IPS-NIHi7 (cell line): ENCODE measurements at regions not wholly inside any gene's neighbourhood (a gene's known extent, or its start where the extent isn't known, plus 50 kb on each side); places are given as distances from the start of the nearest gene placed in this dataset.
"Not testable (repeated sequence)": the region's sequence is repeated elsewhere in the genome, so short reads cannot be mapped to it uniquely, and the experiment has no call there.

Source experiments
- DNase-seq: peaks from one replicate; pipeline ENCODE4 v3.0.0; 2012; ENCODE audit warnings: mixed read lengths; ENCODE audit errors: extremely low spot score

DNA sequence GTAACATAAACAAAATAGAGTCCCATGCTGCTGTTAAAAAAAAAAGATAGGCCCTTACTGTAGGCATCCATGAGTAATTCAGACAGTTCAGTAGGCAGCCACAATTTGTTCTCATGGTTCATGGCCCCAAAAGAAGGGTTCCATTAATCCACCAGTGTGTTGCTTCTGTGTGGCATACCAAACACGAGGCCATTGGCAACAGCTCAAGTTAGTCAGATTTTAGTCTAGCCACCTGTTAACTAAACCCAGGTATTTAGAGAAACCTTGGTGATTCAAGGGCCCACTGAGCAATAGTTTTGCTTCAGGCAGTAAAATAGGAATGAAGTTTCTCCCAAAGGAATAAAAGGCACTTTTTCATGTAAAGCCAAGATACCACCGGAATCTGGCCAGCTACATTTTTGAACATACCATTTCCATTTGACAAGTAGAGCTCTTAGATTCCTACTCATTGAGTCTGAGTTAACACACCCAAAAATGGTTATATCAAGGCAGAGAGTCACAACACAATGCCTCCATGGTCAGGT, 80.1 kb upstream of the SRD5A2 start:
- no peak for DNase-seq

DNA sequence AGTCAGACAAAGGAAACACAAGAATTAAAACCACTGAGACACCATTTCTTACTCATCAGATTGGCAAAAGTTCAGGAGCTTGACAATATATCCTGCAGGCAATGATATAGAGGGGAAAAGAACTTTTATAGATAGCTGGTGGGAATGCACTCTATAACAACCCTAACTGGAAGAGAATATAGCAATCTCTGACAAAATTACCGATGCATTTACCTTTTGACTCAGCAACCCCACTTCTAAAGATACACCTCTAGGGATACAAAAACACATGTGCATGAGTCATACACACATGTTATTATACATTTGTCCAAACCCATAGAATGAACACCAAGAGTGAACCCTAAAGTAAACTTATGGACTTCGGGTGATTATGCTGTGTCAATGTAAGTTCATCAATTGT, 79.4 kb upstream of the SRD5A2 start:
- no peak for DNase-seq

DNA sequence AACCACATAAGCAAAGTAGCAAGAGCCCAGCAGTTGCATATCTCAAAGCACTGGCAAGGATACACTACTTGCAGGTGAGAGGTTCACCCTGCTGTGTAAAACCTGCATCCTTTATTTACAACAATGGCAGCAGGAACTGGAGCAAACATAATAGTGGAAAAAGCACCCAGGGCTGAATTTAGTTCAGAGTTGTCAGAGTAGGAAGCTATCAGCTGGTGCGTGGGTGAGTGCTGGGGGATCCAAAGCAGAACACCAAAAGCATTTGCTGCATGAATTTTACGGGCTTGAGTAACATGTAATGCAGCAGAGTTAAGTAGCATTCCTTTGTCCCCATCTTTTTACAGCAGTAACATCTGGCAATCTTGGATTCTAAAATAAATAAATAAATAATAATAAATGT, 73.5 kb upstream of the SRD5A2 start:
- DNase-seq: no peak

DNA sequence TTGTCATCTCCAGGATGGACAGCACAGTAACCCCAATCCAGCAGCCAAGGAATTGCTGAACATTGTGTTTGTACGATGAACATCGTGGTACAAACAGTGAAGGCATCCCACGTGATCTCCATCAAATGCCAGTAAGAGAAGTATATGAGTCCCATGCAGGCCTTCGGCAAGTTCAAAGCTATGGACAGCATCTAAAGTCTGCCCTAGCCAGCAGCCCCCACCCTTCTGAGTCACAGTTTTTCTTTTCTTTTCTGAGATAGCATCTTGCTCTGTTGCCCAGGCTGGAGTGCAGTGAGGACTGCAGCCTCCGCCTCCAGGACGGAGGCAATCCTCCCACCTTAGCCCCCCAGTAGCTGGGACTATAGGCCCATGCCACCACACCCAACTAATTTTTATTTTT, 71.0 kb upstream of the SRD5A2 start:
- no peak for DNase-seq

DNA sequence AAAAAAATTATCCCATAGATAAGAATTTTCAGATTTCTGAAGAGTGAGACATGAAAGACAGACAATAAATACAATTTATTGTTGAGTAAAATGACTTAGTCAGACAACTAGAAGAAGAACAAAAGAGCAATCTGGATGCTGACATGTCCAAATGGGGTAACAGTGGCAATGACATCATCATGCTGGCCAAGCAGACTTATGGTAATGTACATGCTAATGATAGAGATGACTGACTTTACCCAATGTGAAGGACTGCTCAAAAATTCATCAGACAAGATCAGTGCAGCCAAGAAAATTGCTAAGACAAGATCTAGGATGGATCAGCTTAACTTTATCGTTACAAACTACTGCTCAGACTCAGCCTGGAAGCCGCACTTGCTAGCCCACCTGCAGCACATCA, 70.5 kb upstream of the SRD5A2 start:
- no peak for DNase-seq

DNA sequence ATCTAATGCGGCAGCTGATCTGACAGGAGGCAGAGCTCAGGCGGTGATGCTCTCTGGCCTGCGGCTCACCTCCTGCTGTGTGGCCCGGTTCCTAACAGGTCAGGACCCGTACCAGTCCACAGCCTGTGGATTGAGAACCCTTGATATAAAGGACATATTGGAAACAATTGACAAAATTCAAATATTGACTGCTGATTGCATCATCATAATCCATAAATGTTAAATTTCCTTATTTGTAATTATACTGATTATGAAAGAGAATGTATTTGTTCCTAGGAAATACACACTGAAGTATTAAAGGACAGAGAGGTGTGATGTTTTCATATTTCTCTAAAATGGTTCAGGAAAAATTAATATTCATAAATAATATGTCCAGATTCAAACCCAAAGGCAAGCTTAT, 63.8 kb upstream of the SRD5A2 start:
- no peak for DNase-seq

DNA sequence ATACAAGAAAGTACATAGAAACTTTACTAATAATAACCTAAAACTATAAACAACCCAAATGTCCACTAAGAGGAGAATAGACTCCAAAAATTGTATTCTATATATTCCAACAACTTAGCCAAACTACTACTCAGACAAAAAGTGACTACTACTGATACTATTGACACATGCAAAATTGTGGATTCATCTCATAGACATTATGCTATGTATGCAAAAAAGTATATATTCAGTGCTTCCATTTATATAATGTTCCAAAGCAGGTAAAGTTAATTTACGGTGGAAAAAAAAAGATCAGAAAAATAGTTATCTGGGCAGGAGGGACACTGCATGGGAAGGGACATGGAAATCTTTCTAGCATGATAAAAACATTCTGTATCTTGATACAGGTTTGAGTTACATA, 62.0 kb upstream of the SRD5A2 start:
- no peak for DNase-seq

DNA sequence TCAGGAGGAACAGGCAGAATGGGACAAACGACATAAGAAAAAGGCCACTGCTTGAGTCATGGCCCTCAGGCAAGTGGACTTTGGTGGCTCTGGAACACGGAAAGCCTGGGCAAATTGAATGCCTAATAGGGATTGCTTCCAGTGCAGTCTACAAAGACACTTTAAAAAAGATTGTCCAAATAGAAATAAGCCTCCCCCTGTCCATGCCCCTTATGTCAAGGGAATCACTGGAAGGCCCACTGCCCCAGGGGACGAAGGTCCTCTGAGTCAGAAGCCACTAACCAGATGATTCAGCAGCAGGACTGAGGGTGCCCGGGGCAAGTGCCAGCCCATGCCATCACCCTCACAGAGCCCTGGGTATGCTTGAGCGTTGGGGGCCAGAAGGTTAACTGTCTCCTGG, 51.5 kb upstream of the SRD5A2 start:
- DNase-seq: not testable (repeated sequence)
